ENCODE measurements at regions not wholly inside any gene's neighbourhood (a gene's known extent, or its start where the extent isn't known, plus 50 kb on each side); places are given as distances from the start of the nearest gene placed in this dataset.

- DNase-seq (ENCODE audit: low read depth in 2 of 2), result no peak
Measured at GRCh38 chr9:7984203-7984602, 184.6 kb upstream of the DMAC1 start.

DNA sequence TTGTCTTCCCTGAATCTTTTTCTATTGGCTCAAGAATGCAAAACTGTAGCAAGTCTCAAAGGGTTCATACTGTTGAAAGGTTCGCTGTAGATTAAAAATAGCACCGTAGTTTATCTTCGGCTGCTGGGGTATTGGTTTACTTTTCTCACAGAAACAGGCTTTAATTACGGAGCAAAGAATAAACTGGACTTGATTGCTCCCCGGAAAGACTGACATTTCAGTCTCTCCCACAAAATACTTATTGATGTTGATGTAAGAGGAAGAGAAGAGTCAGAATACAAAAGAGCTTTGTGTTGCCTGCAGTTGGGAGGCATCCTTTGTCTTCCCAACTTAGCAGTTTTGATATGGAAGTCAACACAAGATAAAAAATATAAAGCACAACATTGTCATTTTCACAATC is 183.9 kb upstream of the DMAC1 start:
- no peak for DNase-seq (ENCODE audit: low read depth in 2 of 2)

DNA sequence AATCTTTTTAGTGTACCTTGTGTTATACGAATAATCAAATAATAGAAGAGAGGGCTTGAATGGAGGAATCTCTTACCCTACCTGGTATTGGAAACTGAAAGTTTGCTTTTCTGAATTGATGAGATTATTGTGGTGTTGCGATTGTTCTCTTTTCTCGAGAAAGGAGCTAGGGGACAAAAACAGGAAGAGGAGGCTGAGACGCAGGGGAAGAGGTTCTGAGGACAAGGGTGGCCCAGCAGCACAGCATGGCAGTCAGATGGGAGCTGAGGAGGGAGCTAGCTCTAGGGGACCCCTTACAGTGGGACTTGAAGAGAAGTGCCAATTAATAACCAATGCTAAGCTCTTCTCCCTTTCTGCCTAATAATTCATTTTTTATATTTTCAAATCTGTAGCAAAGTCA is 183.3 kb upstream of the DMAC1 start:
- no peak for DNase-seq (ENCODE audit: low read depth in 2 of 2)

DNA sequence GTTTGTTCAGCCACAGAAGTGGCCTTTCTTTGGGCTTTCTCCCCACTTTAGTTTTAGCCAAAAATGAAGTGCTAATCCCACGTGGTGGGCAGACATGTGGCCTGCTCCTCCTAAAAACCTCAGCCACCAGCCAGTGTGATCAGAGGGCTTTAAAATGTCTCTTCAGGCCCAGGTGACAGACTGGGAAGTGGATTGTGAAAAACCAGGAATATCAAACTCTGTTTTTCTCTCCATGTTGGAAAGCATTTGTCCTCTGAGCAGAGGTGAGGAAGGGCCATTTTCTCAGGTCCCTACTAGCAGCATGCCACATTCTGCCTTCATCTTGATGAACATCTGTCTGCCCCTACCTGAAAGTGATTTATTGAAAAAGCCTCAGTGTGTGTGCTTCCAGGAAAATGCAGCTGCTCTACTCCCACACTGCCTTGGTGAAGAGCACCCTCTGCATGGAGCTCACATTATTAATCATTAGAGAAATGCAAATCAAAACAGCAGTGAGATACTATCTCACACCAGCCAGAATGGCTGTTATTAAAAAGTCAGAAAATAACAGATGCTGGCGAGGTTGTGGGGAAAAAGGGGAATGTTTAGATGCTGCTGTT is 181.2 kb upstream of the DMAC1 start:
- no peak for DNase-seq (ENCODE audit: low read depth in 2 of 2)

DNA sequence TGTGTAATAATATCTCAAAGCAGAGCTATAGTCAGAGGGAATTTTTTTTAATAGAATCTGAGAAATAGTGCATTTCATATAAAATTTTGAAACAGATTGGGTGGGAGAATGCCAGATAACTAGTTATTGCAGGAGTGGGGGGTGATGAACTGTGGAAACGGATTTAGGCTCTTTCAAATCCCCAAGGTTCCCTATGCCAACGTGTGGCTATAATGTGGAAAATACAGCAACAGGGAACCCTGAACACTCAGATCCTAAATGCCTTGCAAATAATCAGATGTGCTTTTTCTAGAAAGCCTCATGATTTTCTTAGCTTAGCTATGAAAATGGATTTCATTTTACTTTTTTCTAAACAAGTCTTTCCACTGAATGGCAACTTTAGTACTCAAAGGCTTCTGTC is 180.5 kb upstream of the DMAC1 start:
- DNase-seq (ENCODE audit: low read depth in 2 of 2), result no peak

DNA sequence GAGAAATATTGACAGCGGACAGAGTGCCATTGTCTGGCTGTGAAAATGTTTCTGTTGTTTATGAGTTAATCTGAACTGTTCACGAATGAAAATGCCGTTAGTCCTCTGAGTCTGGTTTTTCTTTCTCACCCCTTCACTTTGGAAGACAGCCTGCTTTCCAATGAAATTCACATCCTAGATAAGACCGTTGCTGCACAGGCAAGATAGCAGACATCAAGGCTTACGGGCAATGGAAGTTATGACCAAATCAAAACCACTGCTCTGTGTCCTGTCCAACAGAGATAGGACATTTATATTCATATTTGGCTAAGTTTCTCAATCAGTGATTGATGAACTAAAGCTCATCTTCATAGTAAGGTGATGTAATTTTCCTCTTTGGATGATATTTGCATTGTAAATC is 180.0 kb upstream of the DMAC1 start:
- no peak for DNase-seq (ENCODE audit: low read depth in 2 of 2)

DNA sequence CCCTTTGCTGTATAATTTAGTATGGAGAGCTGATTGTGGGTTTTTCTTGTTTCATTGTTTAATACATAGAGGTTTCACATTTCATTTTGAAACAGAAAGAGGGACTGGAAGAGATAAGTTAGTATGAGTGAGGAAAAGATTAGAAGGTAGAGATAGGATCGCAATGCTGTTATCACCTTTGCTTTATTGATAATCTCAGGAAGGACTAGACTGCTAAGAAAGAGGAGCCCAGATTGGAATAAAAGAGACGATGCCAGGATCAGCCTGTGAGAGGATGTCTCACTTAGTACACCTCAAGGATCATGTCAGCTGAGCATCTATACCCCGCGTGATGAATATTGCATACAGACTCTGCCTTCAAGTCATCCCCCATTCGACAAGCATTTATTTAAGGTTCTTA is 178.0 kb upstream of the DMAC1 start:
- no peak for DNase-seq (ENCODE audit: low read depth in 2 of 2)

DNA sequence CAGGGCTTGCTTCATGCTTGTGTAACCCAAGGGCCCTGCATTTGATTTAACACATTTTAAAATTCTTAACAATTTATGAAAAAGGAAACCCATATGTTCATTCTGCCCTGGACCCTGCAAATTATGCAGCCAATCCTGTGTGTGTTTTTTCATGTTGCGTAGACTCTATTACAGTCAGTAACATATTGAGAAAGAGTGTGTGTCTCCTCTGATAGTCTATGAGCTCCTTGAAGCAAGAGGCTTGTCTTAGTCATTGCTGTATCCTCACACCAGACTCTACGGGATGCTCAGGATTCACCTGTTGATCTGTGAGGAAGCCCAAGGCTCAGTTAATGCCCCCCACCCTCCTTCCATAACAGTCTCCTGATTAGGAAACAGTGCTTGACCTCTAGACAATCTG is 177.3 kb upstream of the DMAC1 start:
- DNase-seq (ENCODE audit: low read depth in 2 of 2), result no peak

DNA sequence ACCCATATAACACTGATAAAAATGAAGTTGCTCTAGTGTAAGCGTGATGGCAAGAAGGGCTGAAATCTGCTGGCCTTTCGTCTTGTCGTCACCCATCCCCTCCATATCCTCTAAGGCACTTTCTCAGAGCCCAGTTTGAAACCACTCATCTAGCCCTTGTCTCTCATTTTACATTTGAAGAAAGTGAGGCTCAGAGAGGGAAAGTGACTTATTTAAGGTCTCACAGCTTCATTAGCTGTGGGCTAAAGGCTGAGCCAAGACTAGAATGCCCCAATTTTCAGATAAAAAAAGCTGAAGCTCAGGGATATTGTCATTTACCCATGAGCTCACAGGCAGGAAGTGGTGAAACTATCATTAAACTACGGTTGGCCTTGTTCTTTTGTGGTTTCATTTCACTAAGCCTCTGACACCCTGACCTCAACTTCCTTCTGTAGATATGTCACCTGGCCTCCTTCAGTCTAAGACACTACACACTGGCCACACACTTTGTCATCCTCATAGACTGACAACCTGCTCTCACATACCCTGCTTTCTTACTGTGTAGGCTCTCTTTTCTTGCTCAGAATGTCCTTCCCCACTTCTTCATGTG is 176.7 kb upstream of the DMAC1 start:
- DNase-seq (ENCODE audit: low read depth in 2 of 2), result peak; percentile 14 to 36

GRCh38 chr9:7975336-7975735 is 175.8 kb upstream of the DMAC1 start:
- DNase-seq (ENCODE audit: low read depth in 2 of 2), result no peak

- DNase-seq (ENCODE audit: low read depth in 2 of 2), result no peak
Measured at GRCh38 chr9:7974335-7974960, 174.9 kb upstream of the DMAC1 start.

GRCh38 chr9:7973123-7973522 is 173.5 kb upstream of the DMAC1 start:
- DNase-seq (ENCODE audit: low read depth in 2 of 2), result no peak

- DNase-seq (ENCODE audit: low read depth in 2 of 2), result no peak
Measured at GRCh38 chr9:7970681-7971330, 171.2 kb upstream of the DMAC1 start.

DNA sequence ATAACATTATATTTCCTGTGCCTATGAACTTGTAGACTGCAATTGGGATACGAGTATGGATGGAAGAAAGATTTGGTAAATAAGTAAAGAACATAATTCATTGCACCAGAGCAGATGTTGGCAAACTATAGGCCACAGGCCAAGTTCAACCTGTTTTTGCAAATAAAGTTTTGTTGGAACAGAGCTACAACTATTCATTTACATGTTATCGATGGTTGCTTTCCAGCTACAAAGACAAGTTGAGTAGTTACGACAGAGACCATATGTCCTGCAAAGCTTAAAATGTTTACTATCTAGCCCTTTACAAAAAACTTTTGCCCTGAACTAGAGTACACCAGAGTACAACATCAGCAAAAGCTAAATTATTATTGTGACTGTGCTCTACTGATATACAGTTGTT is 169.1 kb upstream of the DMAC1 start:
- no peak for DNase-seq (ENCODE audit: low read depth in 2 of 2)

- DNase-seq (ENCODE audit: low read depth in 2 of 2), result no peak
Measured at GRCh38 chr9:7967851-7968250, 168.3 kb upstream of the DMAC1 start.

DNA sequence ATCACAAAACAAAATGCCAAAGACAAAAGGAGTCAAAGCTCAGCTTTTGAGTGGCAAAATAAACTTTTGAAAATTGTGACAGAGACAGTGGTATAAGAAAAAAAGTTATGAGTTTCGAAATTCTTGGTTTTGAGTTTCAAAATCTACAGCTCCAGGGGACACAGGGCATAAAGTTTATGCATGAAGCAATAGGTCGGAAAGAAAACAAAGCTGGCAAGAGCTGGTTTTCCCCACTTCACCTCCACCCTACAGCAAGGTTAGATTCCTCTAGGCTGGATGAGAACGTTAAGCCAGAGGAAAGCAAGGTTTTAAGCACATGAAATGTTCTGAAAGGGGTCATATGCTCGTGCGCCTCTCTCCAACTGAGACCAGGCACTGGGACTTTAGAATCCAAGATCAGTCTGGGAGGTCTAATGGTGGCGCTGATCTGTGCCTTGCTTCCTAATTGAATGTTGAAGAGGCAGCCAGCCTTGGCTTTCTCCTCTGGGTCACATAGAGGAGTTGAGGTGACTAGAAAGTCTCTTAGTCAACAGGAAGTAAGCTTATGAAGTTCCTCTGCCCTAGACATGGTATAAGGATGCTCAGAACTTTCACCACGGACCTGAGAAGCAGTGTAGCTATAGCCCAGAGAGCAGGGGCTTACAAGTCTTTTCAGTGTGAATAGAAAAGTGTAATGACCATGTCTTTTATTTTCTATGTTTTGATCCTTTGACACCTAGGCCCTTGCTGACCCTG is 167.7 kb upstream of the DMAC1 start:
- no peak for DNase-seq (ENCODE audit: low read depth in 2 of 2)

DNA sequence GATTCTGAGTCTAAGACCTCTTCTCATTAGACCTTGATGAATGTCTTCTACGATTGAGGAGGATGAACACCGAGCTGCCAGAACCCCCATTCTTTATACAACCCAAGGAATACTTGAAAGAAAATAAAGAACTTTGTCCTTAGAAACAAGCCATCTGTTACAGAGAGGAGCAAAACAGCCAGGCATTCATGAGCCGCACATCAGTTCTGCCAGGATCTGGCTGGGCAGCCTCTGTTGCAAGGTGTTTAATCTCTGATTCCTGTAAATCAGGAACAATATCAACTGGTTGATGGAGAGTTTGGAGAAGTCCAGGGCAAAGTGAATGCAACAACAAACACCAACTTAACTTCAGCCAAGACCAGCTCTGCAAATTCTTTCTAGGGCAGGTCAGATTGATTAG is 165.5 kb upstream of the DMAC1 start:
- DNase-seq (ENCODE audit: low read depth in 2 of 2), result no peak

DNA sequence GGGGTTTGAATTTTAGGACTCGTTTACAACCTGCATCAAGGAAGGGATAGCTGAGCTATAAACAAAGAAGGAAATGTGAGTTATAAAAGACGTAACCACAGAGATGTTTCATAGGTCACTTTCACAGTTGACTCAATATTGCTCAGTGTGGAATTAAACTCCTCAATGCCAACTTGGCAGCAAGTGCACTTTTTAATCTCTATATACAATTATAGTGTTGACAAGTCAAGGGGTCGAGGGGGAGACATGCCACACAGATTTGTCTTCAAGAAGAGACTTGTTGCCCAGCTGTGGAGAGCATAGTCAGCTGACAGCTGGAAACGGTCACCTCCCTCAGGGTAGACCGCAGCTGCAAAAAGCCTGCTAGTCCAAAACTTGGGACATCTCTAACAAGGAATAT is 163.4 kb upstream of the DMAC1 start:
- no peak for DNase-seq (ENCODE audit: low read depth in 2 of 2)

- DNase-seq (ENCODE audit: low read depth in 2 of 2), result no peak
Measured at GRCh38 chr9:7961076-7961475, 161.5 kb upstream of the DMAC1 start.

DNA sequence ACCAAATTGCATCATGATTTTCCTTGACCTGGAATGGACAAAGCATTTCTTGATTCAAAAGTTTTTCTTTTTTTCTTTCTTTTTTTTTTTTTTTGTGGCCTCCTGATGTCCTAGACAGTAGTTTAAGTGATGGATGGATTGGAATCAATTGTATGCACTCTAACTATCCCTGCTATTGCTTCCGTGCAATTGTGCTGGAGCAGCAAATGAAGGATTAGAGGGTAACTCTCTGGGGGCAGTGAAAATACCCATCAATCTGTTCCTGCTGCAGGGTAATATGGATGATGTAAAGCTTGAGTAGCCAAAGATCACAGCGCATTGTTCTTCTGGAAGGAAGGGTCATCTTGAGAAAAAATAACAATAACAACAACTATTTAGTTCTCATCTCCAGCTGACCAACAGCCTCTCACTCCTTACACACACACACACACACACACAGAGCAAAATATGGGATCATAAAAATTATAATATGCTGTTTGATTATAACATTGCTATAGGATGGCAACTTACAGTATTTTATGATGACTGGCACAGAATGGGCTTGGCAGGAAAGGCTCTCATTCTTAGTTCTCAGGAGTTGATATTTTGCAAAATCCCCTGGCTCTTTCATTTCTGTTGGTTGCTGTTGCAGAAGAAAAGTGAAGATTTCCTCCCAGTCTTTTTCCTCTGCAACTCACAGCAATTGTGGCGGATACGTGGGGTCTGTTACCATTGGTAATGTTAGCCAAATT is 160.9 kb upstream of the DMAC1 start:
- no peak for DNase-seq (ENCODE audit: low read depth in 2 of 2)

- no peak for DNase-seq (ENCODE audit: low read depth in 2 of 2)
Measured at GRCh38 chr9:7957803-7958202, 158.2 kb upstream of the DMAC1 start.

GRCh38 chr9:7947577-7947976 is 148.0 kb upstream of the DMAC1 start:
- no peak for DNase-seq (ENCODE audit: low read depth in 2 of 2)
